ENCODE measurements at regions not wholly inside any gene's neighbourhood (a gene's known extent, or its start where the extent isn't known, plus 50 kb on each side); places are given as distances from the start of the nearest gene placed in this dataset.

GRCh38 chr2:177314722-177315264 is 50.3 kb upstream of the NFE2L2 start:
- no peak for DNase-seq (ENCODE audit: low read depth in 2 of 2)

GRCh38 chr2:177315364-177315763 is 50.8 kb upstream of the NFE2L2 start:
- DNase-seq (ENCODE audit: low read depth in 2 of 2): no peak

- no peak for DNase-seq (ENCODE audit: low read depth in 2 of 2)
Measured at GRCh38 chr2:177316756-177317155, 52.2 kb upstream of the NFE2L2 start.

GRCh38 chr2:177317443-177317842 is 52.9 kb upstream of the NFE2L2 start:
- no peak for DNase-seq (ENCODE audit: low read depth in 2 of 2)

DNA sequence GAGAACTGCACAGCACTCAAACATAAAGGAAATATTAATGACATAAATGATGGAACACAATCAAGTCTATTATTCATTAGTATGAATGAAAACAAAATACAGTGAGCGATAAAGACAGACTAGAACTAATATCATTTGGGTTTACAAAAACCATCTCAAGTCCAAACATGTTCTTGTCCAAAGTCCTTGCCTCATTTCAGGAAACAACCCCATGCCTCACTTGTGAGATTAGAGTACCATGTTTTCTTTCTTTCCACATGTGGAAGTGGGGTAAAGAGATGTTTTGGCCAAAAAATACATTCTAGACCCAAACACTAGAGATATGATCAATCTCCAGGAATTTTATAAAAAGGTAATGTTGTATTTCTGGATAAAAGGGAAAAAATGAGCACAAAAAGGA is 53.3 kb upstream of the NFE2L2 start:
- no peak for DNase-seq (ENCODE audit: low read depth in 2 of 2)

- no peak for DNase-seq (ENCODE audit: low read depth in 2 of 2)
Measured at GRCh38 chr2:177318613-177319012, 54.1 kb upstream of the NFE2L2 start.

- DNase-seq (ENCODE audit: low read depth in 2 of 2): no peak
Measured at GRCh38 chr2:177320596-177320995, 56.1 kb upstream of the NFE2L2 start.

DNA sequence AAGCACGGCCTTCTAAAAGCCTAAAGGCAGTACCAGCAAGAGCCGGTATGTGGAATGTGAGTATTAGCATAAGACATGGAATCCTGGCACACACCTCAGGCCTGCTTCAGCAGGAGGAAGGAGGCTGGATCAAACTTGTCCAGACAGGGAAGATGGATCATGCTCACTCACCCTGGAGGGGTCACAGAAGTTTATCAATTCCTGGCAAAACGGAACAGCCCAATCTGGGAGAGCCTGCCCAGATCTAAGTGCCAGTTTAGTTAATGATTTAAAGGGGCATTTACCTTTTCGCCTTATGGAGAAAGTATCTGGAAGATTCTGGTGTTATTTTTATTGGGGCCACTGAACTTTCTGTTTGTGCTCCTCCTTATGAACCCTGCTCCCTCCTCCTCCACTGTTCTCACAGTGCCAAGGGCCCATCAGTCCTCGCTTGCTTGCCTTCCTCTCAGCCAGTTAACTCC is 58.3 kb upstream of the NFE2L2 start:
- DNase-seq (ENCODE audit: low read depth in 2 of 2): no peak

DNA sequence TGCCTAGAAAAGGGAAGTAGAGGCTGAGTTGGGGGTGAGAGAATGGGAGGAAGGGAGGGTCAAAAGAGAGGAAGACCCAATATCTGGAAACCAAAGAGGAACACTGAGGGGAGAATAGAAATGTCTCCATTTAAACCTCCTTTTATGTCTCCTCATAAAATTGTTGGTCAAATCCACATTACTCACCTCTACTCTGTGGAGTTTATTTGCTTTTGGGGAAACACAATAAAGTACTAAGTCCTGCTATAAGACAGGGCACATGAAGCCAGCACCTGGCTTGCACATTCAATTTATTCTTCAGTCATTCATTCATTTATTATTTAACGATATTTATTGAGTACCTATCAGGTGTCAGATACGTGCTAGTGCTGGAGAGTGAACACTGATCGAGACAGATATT is 60.3 kb upstream of the NFE2L2 start:
- DNase-seq (ENCODE audit: low read depth in 2 of 2): no peak

- no peak for DNase-seq (ENCODE audit: low read depth in 2 of 2)
Measured at GRCh38 chr2:177325554-177325953, 61.0 kb upstream of the NFE2L2 start.

- DNase-seq (ENCODE audit: low read depth in 2 of 2): no peak
Measured at GRCh38 chr2:177326005-177326404, 61.5 kb upstream of the NFE2L2 start.

DNA sequence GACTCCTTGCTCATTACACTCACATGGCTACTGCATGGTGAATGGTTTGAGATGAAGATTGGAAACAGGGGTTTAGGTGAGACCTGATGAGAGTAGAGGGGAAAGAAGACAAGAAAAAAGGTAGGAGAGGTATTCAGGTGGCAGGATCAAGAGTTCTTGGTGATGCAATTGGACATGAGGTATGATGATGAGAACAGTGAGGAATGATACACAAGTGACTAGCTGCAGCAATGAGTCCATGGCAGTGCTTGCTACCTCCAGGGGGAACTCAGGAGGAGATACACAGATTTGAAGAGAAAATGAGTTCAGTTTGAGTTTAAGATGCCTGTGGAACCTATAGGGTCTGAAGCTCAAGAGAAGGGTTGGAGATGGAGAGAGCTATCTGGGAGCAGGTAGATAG is 62.1 kb upstream of the NFE2L2 start:
- DNase-seq (ENCODE audit: low read depth in 2 of 2): no peak

- DNase-seq (ENCODE audit: low read depth in 2 of 2): no peak
Measured at GRCh38 chr2:177327009-177327408, 62.5 kb upstream of the NFE2L2 start.

- DNase-seq (ENCODE audit: low read depth in 2 of 2): no peak
Measured at GRCh38 chr2:177328056-177328455, 63.5 kb upstream of the NFE2L2 start.

- no peak for DNase-seq (ENCODE audit: low read depth in 2 of 2)
Measured at GRCh38 chr2:177329064-177329463, 63.5 kb upstream of the AGPS start.

GRCh38 chr2:177331466-177331997 is 61.0 kb upstream of the AGPS start:
- no peak for DNase-seq (ENCODE audit: low read depth in 2 of 2)

GRCh38 chr2:177332026-177332991 is 60.3 kb upstream of the AGPS start:
- peak in 1 of 2 donors; percentile 27 for DNase-seq (ENCODE audit: low read depth in 2 of 2)

DNA sequence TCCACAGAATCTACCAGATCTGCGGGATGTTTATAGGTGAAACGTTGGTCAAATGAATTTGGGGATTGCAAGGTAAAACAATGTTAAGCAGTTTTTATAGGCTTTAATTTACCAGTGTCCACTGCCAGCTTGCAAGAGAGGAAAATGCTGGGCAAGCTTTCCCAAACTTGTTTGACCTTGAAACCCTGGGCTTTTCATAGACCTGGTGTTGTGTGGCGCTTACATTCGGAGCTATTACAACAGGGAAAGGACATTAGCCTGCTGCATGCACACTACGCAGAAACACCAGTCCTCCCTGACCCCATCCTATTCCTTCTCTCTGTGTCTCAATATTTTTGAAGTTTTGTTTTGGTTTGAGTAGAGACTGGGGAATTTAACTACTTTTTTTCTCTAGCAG is 59.6 kb upstream of the AGPS start:
- no peak for DNase-seq (ENCODE audit: low read depth in 2 of 2)

GRCh38 chr2:177334940-177335543 is 57.5 kb upstream of the AGPS start:
- no peak for DNase-seq (ENCODE audit: low read depth in 2 of 2)

GRCh38 chr2:177335917-177336450 is 56.6 kb upstream of the AGPS start:
- DNase-seq (ENCODE audit: low read depth in 2 of 2): no peak

DNA sequence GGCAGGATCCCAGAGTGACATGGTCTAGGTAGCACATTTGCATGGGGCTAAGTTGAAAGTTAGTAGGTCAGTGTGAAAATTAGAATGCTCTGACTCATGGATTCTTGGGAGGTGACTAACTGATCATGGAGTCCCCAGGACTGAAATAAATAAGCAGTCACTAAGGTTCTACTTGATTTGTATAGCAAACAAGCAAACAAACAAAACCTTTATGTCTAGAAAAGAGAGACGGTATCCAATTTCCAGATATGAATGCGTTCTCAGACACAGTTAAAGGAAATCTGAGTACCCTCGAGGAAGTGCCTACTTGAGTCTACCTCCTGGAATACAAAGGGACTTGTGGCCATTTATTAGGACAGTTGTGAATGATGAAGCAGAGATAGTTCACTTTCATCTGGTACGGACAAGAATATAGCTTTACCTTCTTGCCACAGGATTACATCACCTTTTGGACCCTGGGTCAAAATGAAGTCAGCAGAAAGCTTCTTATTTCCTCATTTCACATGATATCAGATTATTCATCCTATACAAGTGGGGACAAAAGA is 54.3 kb upstream of the AGPS start:
- DNase-seq (ENCODE audit: low read depth in 2 of 2): no peak

DNA sequence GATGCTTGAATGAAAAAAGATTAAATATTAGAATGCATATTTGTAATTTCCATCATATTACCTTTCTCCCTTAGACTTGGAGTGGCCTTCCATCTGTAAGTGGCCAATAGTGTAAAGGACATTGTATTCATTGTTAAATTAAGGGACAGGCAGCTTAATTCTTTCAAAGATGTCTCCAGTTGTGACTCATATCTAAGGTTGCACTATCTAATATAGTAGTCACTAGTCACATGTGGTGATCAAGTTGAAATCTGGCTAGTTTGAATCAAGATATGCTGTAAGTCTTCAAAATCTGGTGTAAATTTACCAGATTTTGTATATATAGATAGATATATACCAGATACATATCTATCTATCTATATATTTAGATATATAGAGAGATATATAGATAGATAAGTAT is 52.4 kb upstream of the AGPS start:
- no peak for DNase-seq (ENCODE audit: low read depth in 2 of 2)
